Fibroblast of skin of left biceps (primary cell): ENCODE measurements at regions not wholly inside any gene's neighbourhood (a gene's known extent, or its start where the extent isn't known, plus 50 kb on each side); places are given as distances from the start of the nearest gene placed in this dataset.

Experiments used
- DNase-seq, 2 experiments: peaks; one replicate each; pipeline ENCODE4 v3.0.0-alpha.2; 2013; ENCODE audit warnings: low read depth in 2 of 2

DNA sequence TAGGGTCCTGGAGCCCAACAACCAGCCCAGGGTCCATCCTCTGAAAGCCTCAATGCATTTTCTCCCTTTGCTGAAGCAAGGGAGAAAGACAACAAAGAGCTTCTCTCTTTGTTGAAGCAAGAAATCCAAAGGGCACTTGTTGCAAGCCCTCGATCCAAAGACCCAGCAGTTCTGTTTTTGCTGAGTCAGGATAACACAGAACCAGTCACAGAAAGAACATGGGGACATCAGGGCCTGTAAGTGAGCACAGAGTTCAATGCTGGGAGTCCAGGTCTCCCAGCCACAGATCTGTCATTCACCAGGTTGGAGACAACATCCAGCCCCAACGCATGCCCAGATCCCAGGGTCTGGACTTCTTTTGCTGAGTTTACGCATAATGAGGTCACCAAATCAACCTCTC is 315.8 kb upstream of the KLHL29 start:
- no peak for DNase-seq

- no peak for DNase-seq
Measured at GRCh38 chr2:23069923-23070322, 315.1 kb upstream of the KLHL29 start.

DNA sequence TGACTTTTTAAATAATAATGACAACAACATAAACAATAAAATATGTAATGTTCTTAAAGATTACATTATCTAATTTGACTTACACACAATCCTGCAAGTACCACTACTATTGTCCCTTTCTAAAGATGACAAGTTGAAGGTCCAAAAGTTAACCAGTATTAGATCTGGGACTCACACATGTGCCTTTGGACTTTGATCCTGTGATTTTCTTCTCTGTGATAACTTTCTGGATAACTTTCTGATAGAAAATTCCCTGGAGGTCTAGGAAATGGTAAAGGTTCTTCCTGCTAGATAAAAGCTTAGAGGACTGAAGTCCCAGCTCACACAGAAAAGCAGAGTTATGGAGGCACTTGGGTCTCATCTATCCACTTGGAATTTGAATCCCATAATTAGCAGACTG is 311.9 kb upstream of the KLHL29 start:
- DNase-seq, result no peak

DNA sequence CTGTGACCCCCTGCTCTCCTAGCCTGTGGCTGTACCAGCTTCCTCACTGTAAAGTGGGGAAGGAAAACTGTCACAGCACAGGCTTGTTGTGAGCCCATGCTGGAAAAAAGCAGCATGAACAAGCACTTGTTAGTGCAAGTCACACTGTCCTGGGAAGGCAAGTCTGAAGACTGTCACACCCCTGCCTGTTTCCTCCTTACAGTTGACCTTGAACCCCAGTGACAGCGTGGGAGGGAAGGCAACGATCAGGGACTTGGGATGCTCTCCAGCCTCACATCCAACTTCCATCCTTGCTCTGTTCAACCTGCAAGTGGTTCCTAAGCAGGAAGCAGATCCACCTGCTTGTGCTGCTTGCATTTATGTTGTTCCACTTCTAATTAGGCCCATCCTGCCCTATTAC is 311.3 kb upstream of the KLHL29 start:
- no peak for DNase-seq

DNA sequence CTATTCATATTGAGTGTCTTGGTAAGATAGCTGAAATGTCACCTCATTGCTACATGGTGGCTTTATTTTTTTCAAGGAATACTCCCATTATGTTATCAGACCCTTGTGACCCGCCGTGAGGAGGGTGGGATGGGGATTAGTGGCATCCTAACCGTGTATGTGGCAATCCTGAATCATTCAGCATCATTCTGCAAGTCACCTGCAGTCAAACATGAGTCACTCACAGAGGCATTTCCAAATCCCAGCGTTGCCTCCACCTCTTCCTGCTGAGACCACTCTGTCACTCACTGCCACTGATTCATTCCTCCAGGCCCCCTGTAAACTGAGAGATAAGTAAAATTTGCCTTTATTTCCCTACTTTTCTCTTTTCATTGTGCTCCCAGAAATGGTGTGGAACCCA is 307.4 kb upstream of the KLHL29 start:
- no peak for DNase-seq

GRCh38 chr2:23078784-23079434 is 306.1 kb upstream of the KLHL29 start:
- no peak for DNase-seq

- DNase-seq, result no peak
Measured at GRCh38 chr2:23083966-23084365, 301.0 kb upstream of the KLHL29 start.

- DNase-seq, result no peak
Measured at GRCh38 chr2:23091019-23091418, 294.0 kb upstream of the KLHL29 start.

- no peak for DNase-seq
Measured at GRCh38 chr2:23091900-23092299, 293.1 kb upstream of the KLHL29 start.

DNA sequence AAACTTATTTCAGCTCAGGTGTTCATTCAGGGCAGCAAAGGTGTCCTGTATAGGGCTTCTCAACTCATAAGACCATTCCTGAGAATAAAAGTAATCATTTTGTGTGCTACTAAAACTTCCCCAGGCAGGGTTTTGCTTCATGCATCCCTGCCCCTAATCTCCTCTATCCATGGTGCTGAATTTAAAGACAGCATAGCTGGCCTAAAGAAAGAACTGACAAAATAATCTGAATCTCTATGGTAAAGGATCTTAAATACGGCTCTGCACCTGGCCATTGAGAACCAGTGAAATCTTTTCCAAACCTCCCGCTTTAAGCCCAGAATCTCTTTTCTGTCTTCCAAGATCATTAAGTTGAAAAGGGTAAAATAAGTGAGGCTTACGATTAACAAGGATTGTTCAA is 292.1 kb upstream of the KLHL29 start:
- peak in 1 of 2 experiments; percentile 0 for DNase-seq

DNA sequence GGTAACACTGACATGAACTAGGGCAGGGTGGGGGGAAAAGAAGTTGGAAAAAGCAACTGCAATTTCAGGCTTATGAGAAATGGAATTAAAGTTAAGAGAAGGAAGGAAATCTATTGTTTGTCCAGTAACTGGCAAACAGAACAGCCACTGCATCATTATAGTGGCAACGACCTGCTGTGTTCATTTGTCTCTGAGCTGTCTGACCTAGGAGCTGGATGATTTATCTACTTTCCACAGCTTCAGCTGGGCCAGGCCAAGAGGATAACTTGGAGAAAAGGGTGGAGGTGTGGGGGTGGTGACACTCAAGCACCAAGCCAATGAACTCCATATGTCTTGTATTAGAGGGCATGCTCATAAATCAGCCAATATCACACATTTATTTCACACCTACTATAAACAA is 291.5 kb upstream of the KLHL29 start:
- DNase-seq, result no peak

DNA sequence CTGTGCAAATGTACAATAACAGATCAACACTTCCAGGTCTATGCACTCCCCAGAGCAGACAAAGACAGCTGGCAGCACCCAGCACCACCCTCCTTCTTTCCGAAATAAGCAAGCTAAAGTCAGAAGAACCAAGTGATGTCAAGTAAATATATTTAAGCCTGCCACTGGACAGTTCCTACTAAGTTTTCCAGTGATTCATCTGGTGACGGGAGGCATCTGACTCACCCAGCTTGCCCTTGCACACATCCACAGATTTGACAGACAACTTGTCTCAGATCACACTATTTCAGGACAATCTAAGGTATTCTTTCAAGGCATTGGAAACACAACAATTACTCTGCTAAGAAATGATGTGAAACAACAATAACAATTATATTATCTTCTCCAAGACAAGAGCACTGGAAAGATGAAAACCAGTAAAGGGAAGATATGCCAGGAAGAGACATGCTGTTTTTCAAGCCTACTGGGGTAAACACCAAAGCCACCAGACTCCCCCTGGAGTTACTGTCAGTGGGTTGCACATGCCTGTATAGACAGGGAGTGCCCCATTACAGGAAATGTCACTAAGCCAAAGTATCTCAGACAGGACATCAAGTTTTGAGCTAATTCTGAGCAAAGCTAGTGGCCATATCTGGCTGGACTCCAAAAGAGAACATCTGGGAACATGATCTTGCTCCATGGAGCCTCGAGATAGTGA is 287.9 kb upstream of the KLHL29 start:
- no peak for DNase-seq

- DNase-seq, result no peak
Measured at GRCh38 chr2:23100406-23100805, 284.6 kb upstream of the KLHL29 start.

- DNase-seq, result no peak
Measured at GRCh38 chr2:23106242-23106785, 278.7 kb upstream of the KLHL29 start.

DNA sequence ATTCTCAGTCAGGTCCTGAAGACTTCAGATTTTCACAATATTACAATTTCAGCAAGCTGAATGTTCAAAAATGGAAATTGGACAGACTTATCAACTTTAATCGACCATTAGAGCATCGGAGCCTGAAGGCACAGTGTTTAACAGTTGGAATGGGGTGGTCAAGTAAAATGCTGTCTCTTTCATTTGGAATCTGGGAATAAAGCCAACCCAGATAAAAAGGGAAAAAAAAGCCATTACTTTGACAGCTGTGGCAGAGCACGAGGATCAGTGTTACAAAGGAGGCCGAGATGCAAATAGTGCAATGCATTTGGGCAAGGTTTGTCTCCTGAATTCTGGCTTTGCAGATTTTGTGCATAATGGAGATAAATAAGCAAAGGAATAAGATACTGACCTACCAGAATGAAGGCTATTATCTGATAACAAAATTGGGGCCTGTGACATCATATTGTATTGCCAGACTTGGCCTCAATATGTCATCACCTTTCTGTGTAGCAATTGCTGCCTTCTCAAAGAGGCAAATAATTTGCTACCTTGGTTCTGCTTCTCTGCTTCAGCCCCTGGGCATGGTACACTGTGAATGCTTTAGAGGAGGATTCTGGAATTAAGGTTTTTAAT is 277.5 kb upstream of the KLHL29 start:
- DNase-seq, result no peak

GRCh38 chr2:23111263-23111662 is 273.7 kb upstream of the KLHL29 start:
- DNase-seq, result no peak

DNA sequence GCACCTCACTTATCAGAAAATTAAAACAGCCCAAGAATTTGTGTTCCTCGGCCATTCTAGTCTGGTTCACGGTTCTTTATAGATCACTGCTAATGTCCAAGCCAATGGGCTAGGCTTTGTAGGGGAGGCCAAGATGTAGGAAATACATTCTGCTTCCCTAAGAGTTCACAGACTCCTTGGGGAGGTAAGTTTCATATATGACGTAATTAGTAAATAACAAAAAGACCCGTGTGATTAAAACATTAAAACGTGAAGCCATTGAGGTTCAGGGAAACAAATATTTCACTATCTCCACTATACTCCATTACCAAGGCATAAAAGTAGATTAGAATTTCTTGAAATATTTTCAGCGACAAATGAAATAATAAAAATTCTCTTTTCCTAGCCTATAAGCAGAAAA is 272.5 kb upstream of the KLHL29 start:
- DNase-seq, result no peak

- no peak for DNase-seq
Measured at GRCh38 chr2:23114299-23114698, 270.7 kb upstream of the KLHL29 start.

DNA sequence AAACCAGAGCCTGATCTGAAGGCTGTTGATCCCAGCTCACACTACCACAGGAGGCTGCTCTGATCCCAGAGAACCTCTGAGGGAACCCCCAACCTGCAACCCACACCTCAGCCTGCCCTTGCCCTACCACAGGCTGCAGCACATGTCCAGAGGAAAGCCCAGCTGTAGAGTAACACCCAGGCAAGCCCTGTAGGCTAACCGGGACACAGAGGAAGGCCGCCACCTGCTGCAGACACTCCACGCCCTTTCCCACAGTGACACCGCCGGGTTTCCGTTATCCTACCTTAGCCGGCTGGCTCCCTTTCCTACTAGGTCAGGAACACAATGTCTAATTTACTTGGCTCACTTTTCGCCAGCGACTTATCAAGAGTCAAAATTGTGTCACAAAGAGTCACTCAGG is 266.7 kb upstream of the KLHL29 start:
- no peak for DNase-seq

- no peak for DNase-seq
Measured at GRCh38 chr2:23118894-23119293, 266.1 kb upstream of the KLHL29 start.

DNA sequence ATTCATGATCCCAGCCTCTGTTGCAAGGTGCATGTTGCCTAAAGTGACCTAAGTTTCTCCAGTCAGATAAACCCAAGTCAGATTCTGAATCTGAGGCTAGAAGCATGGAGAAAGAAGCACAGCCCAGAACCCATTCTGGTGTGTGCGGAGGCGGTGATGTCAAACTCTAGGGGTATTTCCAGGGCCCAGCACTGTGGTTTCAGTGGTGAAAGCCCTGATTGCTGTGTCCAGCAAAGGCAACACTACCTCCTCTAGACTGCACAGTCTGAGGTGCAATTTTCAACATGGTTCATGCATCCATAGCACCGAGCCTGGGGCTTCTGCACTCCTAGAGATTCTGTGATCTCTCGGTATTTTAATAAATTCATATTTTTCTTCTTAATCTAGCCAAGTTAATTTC is 264.8 kb upstream of the KLHL29 start:
- no peak for DNase-seq

DNA sequence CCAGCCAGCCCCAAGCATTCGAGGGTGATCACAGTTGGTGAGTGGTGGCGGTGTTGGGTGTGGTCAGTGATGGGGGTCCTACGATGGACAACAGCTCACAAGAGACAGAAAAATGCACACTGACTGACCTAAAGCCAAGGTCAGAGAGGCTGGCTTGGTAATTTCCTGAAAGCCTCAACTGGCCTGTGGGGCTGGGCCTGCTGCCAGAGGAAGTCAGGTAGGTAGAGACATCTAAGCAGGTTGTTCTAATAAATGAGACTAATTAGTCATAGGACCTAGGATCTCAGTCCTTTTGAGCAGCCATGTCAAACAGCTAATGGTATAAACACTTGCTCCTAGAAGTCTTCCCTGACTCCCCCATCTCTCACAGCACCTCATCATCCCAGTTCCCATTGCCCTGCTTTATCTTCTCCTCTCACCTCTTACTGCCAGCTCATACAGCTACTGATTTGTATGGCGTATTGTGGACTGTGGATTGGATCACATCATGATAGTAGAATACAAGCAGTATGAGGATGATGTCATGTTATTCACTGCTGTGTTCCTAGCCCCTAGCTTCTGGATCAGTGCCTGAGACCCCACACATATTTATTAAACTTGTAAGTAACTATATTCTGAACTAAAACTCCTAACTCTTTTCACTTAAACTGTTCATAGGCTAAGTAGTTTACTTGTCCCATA is 262.9 kb upstream of the KLHL29 start:
- DNase-seq, result no peak
